HG03066 (cell line): ENCODE measurements at regions not wholly inside any gene's neighbourhood (a gene's known extent, or its start where the extent isn't known, plus 50 kb on each side); places are given as distances from the start of the nearest gene placed in this dataset.

Experiments
- ATAC-seq: cut with Tn5 transposase; IDR thresholded peaks from one replicate; pipeline ENCODE4 v1.9.1; 2021; ENCODE audit warnings: low read depth; ENCODE audit not compliant: unreplicated experiment

DNA sequence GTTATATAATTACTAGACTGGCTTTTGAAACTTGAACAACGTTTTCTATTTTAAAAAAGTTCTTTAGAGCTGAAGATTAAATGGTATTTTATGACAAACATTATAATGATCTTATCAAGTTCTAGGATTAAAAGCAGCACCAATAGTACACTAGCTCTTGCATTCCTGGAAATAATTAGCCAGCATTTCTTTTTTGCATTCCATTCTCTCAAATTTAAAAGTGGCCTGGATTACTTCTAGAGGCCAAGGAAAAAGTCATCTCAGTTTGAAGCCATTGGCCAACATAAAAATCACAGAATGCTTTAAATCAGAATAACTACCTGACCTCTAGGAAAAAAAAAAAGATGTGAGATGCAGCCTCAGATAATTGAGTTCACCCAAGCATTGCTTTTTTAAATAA is 1326.4 kb upstream of the SORCS1 start:
- no peak for ATAC-seq

DNA sequence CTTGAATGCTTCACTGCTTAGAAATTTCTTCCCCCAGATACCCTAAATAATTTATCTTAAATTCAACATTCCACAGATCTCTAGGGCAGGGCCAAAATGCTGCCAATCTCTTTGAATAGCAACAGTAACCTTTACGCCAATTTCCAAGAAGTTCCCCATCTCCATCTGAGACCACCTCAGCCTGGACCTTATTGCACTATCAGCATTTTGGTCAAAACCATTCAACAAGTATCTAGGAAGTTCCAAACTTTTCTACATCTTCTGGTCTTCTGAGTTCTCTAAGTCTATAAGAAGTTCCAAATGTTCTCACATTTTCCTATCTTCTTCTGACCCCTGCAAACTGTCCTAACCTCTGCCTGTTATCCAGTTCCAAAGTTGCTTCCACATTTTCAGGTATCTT is 1306.9 kb upstream of the SORCS1 start:
- no peak for ATAC-seq

DNA sequence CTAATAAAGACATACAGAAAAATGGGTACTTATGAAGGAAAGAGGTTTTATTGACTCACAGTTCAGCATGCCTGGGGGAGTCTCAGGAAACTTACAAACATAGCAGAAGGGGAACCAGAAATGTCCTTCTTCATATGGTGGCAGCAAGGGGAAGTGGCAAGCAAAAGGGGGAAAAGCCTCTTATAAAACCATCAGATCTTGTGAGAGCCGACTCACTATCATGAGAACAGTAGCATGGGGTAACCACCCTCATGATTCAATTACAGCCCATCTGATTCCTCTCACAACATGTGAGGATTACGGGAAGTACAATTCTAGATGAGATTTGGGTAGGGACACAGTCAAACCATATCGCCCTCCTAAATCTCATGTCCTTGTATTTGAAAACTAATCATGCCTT is 1305.4 kb upstream of the SORCS1 start:
- ATAC-seq, result no peak

DNA sequence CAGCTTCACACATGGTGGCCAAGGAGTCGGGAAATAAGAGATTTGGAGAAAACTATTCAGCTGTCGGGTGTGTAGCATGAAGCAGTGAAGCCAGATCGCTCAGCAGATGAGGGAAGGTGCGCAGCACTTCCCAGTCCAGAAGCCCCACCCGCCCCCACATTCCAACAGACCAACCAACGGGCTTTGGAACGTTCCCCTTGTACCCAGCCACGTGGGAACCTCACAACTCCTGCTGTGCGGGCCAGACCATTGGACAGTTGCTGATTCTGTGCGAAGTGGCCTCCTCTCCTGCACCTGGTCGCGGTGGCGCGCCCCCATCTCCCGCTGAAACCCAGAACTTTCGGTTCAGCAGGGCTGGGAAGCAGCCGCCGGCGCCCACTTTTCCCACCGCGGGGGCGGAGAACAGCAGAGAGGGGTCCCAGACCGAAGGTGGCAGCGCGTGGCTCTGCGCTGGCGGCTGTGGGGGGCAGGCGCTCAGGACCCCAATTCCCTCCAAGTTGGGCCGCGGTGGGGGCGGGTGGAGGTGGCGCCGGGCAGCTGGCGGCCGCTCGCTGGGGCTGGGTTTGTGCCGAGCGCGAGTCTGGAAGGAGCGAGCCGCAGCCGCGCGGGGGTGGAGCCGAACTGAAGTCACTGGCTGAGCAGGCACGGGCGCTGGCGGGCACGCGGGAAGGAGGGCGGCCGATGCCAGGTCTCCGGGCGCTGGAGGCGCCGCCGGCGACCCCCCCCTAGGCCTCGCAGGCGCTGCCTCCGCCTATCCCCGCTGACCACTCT is 1301.5 kb upstream of the SORCS1 start:
- ATAC-seq, result no peak

DNA sequence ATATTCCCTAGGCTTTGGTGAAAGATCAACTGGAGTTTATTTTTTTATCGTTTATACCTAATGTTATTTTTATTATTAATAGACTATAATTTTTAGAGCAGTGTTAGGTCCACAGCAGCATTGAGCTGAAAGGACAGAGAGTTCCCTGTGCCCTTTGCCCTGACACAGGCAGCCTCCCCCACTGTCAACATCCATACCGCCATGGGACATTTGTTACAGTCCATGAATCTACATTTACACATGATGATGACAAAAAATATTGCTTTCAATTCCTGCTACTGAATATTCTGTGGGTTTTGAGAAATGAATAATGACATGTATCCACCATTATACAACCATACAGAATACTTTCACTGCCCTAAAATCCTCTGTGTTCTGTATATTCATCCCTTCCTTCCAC is 1297.5 kb upstream of the SORCS1 start:
- no peak for ATAC-seq

DNA sequence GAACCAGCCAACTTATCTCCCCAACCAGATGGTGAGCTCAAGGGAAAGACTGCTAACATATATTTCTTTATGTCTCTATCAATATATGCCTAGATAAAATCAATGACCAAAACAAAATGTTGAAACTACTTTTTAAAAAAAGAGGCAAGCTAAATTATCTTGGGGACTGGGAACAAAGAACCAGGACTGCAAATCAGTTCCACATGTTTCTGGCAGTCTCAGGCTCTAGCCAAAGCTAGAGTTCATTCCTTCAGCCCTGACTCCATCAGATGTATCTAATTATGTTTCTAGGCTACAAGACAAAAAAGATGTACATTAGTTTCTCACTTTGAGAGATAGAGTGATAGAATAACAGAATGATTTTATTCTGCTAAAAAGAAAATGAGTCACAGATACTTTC is 1290.3 kb upstream of the SORCS1 start:
- ATAC-seq, result no peak

DNA sequence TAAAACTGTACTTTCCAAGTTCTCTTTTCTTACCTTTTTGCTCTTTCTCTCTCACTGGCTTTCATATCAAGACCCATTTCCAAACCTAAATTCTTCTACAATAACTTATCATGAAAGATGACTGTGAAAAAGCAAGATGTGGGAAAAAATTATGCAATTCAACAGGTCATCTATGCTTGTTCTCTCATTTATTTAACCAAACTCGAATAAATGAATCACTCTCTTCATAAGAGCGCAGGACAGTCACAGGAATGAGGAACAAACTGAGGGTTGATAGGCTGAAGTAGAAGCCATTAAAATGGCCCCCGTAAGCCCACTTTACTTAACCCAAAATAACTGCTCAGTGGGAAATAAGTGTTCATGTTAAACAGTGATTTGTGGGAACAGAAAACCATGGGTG is 1289.7 kb upstream of the SORCS1 start:
- no peak for ATAC-seq

DNA sequence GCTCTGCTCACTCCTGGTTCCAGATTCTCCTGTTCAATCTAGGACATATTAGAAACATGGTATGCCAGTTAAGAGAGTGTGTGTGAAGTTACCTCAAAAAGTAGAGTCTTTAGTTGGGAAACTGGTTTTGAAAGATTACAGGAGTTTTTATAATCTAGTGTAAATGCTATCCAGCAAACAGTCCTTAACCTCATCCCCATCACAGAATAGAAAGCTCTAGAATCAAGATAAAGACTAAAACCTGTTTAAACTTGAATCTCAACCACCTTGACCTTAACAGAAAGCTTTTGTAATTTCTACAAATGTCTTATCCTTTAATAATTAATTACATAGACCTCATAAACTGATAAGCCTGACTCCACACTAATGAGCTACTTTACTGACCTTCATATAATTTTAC is 1288.7 kb upstream of the SORCS1 start:
- no peak for ATAC-seq

DNA sequence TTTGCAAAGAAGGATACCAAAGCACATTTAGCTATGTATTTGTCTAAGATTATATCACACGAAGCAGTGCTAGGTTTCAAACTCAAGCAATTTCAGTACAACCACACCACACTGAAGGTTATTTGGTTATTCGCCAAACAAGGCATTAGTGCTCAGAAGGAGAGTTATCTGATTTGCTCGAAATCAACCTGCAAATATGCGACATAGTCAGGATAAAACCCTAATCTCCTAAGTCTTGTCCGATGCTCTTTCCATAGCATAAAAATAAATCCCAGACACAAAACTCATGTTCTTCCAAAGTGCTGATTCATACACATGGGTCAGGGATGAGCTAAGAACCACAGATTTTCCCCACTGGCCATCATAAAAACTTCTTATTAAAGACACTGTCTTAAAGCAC is 1288.0 kb upstream of the SORCS1 start:
- ATAC-seq, result no peak

DNA sequence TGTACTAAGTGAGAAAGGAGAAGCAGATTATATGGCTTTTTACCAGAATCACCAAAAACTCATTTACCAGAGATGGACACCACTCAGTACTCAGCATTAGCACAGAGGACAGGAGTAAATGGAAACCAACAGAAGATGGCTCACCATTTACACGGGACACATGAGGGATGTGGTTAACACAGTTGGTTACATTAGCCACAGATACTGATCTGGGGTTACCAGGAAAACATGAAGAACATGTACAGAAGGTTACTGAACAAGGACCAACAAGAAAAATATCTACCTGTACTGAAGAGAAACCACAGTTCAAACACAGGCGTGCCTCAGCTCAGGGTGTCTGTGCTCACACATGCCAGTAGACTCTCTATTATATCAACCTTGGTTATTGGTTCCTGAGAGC is 1285.8 kb upstream of the SORCS1 start:
- no peak for ATAC-seq

DNA sequence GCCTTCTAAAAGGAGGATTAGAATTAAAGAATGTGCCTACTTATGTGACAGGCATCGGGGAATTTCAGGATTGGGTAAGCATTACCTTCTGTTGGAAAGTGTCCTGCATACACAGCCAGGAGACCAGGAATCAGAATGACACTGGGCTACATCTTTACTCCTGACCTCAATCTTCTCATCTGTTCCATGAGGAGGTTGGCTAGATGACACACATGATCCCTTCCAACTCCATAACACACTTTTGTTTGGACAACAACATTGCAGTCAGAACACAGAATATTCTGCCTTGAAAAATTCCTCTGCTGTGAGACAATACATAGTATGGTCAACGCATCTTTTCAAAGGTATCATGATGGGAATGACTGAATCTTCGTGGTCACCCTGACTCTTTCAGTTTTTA is 1281.2 kb upstream of the SORCS1 start:
- ATAC-seq, result no peak

DNA sequence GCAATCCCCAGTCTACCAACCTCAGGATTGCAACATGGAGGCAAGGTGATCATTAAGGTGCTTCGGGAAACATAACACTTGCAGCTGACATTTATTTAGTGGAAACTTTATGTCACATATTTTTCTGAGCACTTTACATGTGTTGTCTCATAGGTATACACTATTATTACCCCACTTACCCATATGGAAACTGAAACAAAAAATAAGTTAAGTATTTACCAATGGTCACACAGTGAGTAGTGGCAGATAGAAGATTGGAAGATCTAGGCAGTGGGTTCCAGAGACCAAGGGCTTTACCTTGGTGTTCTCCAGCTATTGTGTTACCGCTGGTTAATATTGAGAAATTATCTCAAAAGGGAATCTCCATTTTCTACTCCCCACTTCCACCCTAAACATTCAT is 1279.1 kb upstream of the SORCS1 start:
- no peak for ATAC-seq

DNA sequence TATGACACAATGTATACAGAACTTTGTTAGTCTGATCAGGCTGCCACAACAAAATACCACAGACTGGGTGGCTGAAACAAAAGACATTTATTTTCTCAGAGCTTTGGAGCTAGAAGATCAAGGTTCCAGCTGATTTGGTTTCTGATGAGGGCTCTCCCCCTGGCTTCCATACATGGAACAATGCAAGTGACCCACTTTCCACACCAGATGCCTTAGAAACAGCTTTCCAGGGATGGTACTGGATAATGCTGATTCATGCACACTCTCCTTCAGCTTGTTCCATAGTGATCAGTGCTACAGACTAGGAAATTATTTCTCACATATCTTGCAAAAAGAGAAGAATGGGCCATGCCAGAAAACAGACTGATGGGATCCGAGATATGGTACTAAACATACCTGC is 1274.9 kb upstream of the SORCS1 start:
- ATAC-seq, result no peak

DNA sequence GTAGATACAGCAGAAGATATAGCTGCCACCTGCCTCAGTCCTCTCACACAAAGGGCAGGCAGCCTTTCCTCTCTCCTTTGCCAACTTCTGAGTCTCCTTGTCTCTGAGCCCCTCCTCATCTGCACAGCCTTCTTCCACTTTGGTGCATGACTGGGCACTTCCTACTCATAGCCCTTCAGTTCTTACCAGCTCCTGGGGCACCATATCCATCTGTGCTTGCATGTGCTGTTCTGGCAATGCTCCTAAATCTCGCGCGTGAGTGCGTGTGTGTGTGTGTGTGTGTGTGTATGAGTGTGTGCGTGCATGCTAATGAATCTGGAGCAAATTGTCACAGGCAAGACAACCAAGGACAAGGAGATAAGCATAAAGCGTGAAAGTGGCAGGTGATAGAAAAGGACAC is 1271.6 kb upstream of the SORCS1 start:
- ATAC-seq, result no peak

DNA sequence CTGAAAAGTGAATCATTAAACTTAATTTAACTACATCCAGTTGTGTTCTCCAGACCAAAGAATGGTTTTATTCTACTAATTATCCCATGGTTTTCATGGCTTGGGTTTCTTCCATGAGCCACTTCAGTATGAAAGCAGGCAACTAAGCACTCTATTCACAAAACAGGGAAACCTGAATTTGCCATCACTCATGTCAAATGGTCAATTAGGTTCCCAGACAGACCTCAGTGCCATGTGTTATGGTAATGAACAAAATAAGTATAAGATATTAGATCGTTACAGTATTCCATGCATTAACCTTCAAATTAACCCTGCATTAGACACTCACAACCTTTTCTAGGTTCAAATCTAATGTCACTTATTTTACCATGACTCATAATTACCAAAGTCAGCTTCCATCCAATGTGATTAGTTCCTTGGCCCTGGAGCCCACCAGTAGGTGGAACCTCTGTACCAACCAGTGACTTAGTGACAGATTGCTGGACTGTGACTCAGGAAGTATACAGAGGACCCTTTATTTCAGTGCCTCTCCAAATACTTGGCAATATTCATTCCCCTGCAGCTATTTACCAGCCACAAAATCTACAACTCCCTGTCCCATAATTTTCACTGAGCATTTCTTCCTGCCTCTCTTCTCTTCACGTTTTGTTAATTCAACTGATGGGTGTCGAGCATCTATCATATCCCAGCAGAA is 1270.2 kb upstream of the SORCS1 start:
- no peak for ATAC-seq

DNA sequence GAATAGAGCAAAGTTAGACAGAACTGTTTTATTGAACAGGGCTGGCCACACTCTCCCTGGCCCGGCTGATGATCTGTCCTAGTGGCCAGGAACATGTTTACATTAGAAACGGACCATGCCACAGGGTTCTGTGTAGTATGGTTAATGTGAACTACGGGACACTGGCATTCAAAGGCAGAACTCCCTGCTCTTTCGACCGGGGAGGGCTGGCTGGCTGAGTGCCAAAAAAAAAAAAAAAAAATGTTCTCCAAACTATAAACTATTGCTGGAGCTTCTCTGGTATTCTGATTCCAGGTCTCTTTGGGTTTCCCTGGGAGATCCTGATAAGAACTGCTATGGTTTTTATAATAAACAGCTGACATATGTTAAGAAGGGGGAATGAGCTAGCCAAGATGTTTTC is 1262.6 kb upstream of the SORCS1 start:
- ATAC-seq, result no peak

DNA sequence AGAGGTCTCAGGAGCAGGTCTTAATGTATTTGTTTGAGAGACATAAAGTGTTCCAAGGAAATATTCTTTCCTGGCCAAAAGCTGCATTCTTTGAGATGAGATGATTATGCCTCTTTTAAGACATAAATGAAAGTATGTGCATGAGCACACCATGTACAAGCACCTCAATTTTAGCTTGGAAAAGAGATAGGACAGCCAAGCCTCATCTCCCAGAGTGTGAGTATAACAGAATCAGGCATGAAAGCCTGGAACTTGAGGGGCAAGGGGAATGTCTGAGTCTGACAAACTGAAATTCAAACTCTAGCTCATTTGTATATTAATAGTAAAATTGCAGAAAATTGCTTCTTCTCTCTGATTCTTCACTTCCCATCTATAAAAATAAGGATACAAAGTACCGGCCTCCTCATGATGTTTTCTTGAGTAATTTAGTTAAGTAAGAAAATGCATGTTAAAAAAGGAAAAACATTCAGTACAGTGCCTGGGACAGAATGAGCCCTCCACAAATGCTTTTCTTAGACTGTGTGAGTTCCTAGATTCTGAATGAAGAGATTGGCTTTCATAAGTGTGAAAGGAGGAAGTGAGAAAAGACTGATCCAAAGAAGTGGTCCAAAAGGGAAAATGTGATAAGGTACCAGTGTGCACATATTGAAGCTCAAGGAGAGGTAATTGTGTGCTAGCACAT is 1260.9 kb upstream of the SORCS1 start:
- no peak for ATAC-seq

DNA sequence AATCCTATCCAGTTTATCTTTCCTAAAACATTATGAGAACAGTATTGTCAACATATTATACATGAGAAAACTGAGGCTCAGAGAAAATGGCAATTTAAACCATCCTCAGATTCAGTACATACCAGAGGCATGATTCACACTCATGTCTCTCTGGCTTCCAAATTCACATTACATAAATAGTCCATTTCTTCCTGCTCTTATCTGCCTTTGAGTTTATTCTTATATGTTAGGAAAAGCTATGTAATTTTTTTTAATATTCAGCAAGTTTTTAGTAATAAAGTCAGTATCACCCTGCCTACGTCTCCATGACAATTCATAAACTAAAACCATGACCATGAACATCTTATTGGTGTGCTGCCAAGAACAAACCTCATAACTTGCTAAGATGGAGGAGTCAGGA is 1260.2 kb upstream of the SORCS1 start:
- no peak for ATAC-seq

DNA sequence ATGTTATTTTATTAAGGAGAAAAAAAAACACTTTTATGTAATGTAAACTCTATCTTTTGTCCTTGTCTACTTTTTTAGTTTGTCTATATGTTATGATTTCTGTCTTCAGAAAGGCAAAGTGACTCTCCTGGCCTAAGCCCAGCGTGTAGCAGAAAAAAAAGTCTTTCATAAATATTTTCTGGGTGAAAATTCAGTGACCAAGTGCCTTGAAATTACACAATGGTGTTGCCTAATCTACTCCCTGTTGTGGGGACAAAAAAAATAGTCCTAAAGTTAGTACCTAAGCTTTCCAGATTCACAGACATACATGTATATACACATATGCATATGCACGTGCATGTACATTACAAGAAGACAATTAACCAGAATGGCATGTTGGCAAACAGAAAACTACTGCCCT is 1257.8 kb upstream of the SORCS1 start:
- ATAC-seq, result no peak

DNA sequence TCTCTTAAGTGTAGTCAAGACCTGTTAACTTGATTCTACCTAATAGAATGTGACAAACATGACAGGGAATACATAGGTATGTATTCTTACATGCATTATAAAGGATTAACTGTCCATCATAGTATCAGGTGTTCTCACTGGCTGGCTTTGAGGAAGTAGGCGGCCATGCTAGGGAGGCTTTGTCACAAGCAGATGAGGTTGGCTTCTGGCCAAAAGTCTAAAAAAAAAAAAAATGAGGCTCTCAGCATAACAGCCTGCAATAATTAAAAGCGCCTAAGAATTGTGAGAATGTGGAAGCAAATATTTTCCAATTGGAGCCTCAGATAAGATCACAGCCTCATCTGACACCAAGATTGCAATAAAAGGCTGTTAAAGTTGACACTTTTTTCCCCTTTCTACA is 1256.8 kb upstream of the SORCS1 start:
- ATAC-seq, result no peak

DNA sequence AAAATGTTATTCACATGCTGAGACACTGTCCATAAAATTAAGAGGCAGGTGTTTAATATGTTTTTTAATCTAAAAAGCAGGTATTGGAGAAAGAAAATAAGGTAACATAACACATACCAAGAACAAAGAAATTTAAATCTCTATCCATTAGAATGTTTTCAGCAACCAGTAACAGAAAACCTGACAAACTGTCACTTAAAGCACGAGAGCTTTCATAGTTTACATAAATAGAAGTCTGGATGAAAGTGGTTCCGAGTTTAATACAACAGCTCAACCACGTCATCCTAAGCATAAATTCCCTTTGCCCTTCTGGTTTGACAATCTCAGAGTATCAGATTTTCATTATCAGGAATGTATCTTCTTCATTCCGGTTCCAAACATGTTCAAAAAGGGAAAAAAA is 1249.4 kb upstream of the SORCS1 start:
- no peak for ATAC-seq

DNA sequence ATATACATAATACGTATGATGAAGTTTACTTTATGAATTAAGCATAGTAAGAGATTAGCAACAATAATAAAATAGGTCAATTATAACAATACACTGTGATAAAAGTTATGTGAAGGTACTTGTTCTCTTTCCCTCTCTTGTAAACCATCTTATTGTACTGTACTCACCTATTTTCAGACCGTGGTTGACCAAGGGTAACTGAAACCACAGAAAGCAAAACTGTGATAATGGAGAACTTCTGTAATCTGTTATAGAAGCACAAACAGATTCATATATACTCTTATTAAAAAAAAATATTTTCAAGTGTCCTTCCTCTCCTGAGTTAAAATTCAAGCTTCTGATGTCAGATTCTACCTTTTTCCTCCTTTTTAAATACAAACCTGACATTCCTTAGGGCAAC is 1247.8 kb upstream of the SORCS1 start:
- ATAC-seq, result no peak
